ENCODE measurements at regions not wholly inside any gene's neighbourhood (a gene's known extent, or its start where the extent isn't known, plus 50 kb on each side); places are given as distances from the start of the nearest gene placed in this dataset.
"Not testable (repeated sequence)": the region's sequence is repeated elsewhere in the genome, so short reads cannot be mapped to it uniquely, and the experiment has no call there.

DNA sequence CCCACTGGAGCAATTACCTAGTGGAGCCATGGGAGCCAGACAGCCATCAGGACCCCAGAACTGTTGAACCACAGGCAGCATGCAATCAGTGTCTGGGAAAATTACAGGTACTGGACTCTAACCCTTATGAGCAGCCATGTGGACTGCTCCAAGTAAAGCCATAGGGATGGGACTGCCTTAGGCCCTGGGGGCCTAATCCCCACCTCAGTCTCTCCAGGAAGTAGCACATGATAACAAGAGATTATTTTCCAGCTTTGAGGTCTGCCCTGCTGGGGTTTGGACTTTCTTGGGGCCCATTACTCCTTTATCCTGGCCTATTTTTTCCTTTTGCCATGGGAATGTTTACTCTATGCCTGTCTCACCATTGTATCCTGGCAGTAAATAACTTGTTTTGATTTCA lies 226.8 kb downstream of the AEBP2 start:
- DNase-seq (ENCODE audit: low read depth in 3 of 3) = no peak

DNA sequence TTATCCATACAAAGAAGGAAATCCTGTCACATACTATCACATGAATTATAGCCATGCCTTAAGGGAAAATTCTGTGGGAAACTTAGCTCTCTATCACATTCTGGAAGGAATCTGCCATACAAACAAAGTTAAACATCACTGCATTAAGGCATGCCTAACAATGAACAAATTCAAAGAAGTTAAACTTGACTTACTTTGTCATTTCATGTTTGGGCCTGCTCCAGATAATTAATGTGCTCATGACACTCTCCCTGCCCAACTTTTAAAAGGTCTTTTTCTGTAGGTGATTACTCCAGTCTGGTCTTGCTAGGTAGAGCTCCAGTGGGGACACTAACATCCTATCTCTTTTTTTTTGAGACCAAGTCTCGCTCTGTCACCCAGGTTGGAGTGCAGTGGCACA lies 230.5 kb downstream of the AEBP2 start:
- no peak for DNase-seq (ENCODE audit: low read depth in 3 of 3)

DNA sequence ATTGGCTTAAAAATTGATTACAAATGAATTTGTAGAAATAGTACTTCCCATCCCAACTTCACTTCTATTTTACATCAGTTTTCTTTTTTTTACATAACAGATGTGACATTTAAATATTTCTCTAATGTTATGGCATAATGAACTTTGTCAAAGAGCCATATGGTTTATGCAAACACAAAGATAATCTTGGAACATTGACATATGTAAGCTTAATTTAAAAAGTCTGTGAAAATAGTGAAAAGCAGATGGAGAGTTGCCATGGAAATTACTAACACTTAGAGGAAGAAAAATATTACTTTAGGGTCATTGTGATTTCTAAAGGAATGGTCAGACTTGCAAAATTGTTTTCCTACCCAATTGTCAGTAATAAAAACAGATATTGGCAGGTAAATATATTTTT lies 232.4 kb downstream of the AEBP2 start:
- no peak for DNase-seq (ENCODE audit: low read depth in 3 of 3)

DNA sequence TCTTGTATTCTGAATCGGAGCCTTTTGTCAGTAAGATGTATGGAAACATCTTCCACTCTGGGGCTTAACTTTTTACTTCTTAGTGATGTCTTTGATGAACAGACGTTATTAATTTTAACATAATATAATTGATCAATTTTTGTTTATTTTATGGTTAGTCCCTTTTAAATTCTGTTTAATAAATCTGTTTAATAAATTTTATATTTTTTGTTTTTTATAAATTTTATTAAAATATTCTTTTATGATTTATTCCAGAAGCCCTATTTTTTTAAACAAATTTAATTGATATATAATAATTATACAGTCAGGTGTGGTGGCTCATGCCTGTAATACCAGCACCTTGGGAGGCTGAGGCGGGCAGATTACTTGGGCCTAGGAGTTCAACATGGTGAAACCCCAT lies 235.1 kb downstream of the AEBP2 start:
- DNase-seq (ENCODE audit: low read depth in 3 of 3) = no peak

DNA sequence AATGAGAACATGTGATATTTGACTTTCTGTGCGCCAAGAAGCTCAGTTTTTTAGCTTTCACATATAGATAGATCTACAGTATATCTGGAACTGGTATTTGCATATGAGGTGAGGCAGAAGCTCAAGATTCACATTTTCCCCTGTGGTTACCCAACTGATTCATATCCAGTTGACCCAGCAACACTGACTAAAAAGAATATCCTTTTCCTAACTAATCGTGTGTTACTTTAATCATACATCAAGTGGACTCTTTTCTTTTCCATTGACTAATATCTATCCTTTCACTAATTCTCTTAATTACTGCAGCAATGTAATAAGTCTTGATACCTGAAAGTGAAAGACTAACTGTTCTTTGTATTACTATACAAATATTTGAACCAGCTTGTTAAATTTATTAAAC lies 236.1 kb downstream of the AEBP2 start:
- DNase-seq (ENCODE audit: low read depth in 3 of 3) = no peak

DNA sequence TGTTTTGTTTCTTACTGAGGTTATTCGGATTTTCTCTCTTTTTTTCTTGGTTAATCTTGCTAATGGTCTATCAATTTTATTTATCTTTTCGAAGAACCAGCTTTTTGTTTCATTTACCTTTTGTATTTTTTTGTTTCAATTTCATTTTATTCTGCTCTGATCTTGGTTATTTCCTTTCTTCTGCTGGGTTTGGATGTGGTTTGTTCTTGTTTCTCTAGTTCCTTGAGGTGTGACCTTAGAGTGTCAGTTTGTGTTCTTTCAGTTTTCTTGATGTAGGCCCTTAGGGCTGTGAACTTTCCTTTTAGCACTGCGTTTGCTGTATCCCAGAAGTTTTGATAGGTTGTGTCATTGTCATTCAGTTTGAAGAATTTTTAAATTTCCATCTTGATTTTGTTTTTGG lies 239.2 kb downstream of the AEBP2 start:
- not testable (repeated sequence) for DNase-seq (ENCODE audit: low read depth in 3 of 3)

DNA sequence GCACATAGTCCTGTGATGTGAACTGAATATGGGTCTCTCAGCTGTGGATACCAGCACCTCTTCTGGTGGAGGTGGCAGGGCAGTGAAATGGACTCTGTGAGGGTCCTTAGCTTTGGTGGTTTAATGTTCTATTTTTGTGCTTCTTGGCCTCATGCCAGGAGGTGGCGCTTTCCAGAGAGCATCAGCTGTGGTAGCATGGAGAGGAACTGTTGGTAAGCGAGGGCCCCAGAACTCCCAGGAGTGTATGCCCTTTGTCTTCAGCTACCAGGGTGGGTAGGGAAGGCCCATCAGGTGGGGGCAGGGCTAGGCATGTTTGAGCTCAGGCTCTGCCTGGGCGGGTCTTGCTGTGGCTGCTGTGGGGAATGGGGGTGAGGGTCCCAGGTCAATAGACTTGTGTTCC lies 241.7 kb downstream of the AEBP2 start:
- DNase-seq (ENCODE audit: low read depth in 3 of 3) = no peak

DNA sequence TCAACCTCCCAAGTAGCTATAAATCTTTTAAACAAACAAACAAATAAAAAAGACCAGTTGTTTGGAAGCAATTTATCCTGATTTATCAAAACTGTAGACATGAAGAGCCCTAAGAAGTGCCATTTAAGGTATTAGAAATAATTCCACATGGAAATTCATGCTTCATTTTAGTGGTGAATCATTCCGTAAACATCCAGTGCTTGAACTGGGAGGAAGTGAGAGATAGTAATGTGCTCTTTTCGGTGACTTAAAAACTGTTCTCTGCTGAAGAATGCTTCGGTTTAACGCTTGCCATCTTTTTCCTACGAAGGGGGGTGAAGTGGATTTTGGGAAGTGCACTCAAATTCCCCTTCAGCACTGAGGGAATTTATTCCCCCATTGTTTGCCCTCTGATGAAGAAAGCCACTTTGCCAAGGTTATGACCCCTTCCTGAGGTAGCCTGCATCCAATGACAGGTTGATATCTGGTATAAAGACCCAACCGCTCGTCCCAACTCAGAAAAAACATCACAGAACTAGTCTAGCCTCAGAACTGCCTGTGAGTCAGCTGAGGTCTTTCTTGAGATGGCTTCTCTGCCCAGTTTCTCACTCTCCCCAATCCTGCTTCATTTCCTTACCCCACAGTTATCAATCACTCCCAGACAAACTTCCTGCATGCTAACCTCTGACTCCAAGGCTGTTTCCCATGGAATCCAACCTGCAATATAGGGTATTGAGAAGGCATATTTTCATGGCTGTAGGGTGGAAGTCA lies 244.1 kb downstream of the AEBP2 start:
- no peak for DNase-seq (ENCODE audit: low read depth in 3 of 3)

DNA sequence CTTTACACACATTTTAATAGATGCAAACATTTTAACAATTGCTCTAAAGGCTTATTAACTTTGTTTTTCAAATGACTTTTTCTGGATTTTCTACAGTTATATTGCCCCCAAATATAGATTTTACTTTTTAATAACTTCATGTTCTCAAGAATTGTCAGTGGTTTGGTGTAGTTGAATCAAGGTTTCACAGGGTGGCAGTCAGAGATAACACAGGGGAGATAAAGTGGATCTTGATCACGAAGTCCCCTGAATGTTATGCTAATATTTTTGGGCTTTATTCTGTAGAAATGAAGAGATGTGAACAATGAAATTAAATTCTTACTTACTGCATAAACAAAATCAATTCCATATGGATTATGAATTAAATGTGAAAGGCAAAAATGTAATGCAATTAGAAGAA lies 248.1 kb downstream of the AEBP2 start:
- no peak for DNase-seq (ENCODE audit: low read depth in 3 of 3)

DNA sequence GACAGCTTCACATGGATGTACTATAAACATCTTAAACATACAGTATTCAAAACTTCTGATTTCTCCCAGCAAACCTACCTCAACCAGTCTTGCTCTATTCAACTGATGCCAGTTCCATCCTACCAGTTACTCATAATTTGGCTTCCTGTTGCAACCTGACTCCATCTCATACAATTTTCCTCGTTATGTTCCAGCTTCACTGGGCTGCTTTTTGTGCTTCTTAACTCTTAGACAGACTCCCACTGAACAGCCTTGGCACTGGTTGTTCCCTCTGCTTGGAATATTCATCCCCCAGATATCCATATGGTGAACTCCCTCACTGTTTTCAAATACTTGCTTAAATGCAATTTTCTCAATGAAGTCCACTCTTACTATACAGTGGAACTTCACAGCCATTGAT lies 249.2 kb downstream of the AEBP2 start:
- no peak for DNase-seq (ENCODE audit: low read depth in 3 of 3)

DNA sequence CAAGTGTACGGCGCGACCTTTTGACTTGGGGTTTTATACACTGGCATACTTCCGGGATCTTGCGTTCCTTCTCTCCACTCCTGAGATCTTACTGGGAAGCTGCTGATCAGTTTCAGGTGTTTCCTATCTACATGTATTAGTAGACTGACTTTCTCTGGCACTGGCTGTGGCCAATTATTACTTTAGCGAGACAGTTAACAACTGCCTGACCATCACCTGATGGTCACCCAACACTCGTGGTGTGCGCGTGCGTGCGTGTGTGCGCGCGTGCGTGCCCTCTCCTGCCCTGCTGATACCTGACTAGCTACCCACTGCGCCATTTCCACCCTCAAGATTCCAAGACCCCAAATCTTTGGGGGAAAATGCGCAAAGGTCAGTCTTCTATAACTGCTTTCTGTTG lies 249.9 kb downstream of the AEBP2 start:
- DNase-seq (ENCODE audit: low read depth in 3 of 3) = no peak

DNA sequence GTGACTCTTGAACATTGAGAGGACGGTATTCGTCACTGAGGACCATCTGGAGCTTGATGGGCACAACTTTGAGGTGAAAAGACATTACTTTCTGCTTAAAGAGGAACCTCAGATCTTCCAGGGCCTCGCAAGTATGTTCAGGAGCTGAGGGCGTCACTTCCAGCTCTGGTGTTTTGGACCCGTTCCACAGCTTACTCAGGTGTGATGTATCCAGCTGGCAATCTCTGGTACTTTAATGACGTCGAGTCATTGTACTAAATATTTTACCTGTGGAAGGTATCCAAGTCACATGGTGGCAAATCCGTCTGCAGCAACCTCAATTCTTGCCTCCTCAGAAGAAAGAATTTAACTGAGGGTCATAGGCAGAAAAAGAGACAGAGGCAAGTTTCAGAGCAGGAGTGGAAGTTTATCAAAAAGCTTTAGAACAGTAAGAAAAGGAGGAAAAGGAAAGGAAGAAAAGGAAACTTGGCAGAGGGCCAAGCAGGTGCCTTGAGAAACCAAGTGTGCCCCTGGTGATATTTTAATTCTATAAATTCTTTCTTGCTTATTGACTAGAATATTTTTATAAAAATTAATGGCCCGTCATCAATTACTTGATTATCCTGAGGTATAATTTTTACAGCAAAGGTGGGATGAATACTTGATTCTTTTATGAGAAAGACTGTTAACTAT lies 250.6 kb downstream of the AEBP2 start:
- no peak for DNase-seq (ENCODE audit: low read depth in 3 of 3)

DNA sequence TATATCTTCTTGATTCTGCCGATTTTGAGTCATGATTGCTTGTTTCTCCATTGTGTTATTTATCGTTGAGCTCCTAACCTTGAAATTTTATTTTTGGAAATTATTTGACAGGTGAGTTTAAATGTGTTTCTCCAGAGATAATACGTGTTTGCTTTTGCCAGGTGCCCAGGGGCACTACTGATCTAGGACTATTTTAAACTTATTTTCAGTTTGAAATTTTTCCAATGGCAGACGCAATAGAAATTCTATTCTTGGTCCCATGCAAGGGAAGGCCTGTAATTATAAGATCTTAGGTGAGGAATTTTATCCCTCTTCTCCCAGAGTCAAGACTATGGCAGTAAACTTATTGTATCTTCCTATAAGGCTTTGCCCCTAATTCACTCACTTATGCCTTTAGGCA lies 252.8 kb downstream of the AEBP2 start:
- no peak for DNase-seq (ENCODE audit: low read depth in 3 of 3)

DNA sequence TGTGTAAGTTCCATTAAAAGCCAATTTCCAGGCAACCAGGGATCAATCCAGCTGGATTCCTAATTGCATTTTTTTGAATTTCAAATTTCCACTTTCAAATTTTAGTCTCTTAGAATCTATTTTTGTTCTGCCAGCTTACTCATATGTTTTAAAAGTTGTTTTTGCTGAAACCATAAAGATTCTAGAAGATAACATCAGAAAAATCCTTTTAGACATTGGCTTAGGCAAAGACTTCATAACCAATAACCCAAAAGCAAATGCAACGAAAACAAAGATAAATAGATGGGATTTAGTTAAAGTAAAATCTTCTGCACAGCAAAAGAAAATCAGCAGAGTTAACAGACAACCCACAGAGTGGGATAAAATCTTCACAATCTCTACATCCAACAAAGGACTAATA lies 253.3 kb downstream of the AEBP2 start:
- no peak for DNase-seq (ENCODE audit: low read depth in 3 of 3)

DNA sequence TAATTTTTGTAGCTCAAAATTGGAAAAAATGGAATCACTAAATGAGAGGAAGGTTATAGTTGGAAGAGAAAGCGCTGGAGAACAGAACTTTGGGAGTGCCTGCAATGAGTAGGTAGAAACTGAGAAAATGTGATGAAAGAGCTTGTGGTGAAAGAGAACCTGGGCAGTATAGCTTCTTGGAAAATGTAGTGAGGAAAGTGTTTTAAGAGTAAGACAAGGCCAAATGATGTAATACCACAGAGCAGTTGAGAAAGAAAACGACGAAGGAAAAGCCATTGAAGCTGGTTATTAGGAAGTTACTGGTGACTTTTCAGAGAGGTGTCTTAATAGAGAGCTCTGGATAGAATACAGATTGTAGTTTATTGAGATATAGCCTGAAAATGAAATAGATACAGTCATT lies 255.3 kb downstream of the AEBP2 start:
- no peak for DNase-seq (ENCODE audit: low read depth in 3 of 3)

DNA sequence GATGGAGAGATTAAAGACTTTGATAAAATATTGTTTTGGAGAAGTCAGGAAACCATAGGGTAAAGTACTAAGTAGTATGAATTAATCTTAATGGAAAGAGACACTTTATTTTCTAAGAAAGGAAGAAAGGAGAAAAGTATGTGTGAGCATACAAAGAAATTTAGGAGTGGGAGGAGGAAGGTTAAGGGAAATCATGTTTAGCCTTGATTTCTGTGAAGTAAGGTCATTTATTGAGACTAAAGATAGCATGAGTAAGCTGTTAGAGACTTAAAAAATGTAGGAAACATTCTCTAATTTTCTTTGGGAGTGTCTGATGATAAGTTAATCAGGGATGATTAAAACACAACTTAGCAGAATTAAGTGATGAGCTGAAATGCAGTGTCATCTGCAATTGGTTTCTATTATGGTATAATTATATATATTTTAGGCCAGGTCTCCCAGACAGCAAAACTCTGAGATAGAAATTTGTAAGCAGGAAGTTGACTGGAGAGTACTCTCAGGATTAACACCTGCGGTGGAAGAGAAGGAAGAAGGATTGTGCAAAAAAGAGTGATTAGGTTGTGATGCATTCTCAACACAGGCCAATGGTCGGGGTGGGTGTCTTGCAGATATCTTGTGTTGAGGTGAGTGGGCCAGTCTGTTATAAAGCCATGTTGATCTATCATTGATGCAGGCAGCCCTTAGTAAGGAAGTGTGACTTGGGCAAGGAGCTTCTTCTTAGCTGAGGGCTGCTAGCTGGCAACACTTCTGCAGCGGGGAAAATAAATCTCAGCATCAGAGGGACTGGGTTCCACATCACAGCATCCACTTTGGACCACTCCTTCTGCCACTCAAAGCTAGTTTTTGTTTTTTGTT lies 256.2 kb downstream of the AEBP2 start:
- DNase-seq (ENCODE audit: low read depth in 3 of 3) = no peak

DNA sequence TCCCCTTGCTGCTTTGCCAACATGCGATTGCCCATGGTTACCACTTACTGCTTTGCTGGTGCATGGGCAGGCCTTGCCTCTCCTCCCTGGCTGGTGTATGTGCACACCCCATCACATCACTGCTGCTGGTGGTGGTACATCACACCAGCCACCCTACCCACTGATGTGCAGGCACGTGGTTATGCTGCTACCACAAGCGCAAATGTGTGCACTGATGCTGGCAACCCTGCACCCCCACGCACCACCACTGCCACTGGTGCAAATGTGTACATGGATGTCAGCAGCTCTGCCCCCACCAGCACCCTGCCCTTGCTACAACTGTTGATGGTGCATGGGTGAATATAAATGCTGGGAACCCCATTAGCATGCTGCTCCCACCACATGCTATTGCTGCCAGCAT lies 261.7 kb downstream of the AEBP2 start:
- no peak for DNase-seq (ENCODE audit: low read depth in 3 of 3)

DNA sequence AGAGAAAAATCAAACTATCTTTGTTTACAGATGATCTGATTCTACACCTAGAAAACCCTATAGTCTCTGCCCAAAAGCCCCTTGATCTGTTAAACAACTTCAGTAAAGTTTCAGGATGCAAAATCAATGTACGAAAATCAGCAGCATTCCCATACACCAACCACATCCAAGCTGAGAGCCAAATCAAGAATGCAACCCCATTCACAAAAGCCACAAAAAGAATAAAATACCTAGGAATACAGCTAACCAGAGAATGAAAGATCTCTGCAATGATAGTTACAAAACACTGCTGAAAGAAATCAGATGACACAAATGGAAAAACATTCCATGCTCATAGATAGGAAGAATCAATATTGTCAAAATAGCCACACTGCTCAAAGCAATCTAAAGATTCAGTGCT lies 265.7 kb downstream of the AEBP2 start:
- DNase-seq (ENCODE audit: low read depth in 3 of 3) = no peak

DNA sequence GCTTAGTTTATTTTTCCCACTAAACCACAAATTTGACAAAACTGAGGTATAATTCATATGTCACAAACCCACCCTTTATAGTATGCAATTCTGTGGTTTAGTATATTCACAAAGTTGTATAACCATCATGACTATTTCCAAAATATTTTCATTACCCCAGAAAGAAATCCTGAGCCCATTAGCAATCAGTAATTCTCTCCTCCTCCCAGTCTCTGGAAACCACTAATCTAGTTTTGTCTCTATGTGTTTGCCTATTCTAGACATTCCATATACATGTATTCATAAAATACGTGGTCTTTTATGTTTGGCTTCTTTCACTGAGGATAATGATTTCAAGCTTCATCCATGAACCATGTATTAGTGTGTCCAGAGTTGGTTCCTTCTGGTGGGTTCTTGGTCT lies 267.6 kb downstream of the AEBP2 start:
- no peak for DNase-seq (ENCODE audit: low read depth in 3 of 3)

DNA sequence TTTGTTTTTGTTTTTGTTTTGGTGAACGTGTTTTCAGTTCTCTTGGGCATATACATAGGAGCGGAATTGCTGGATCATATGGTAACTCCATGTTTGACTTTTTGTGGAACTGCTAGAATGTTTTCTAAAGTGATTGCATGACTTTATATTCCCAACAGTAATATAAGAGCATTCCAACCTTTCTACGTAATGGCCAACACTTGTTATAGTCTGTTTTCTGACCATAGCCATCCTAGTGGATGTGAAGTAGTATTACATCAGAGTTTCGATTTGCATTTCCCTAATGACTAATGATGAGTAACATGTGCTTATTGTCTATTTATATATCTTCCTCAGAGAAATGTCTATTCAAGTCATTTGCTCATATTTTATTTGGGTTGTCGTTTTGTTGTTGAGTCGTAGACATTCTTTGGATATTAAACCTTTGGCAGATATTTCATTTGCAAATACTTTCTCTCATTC lies 268.7 kb downstream of the AEBP2 start:
- no peak for DNase-seq (ENCODE audit: low read depth in 3 of 3)

DNA sequence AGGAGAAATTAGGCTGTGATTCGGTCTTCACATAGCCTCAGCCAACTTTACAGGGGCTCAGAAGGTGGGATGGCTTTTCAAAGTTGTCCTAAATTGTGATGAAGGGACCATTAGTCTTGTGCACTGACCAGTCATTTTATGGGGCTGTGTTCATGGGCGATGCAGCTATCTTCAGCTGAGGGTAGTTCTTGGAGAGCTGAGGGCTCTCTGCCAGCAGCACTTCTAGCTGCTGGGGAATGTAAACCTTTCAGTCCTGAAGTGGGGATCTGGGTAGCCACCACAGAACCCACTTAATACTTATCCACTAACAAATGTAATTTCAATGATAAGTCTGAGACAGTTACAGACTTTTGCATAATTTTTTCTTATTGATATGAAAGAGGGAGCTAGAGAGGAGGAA lies 270.6 kb downstream of the AEBP2 start:
- no peak for DNase-seq (ENCODE audit: low read depth in 3 of 3)

Data from stimulated activated CD4-positive, alpha-beta T cell treated with anti-CD3 and anti-CD28 coated beads, TNF-alpha, amount 100 ng/mL, for 24 hours (primary cell).